IPS-NIHi7 (cell line): ENCODE measurements at regions not wholly inside any gene's neighbourhood (a gene's known extent, or its start where the extent isn't known, plus 50 kb on each side); places are given as distances from the start of the nearest gene placed in this dataset.
A peak's percentile ranks its signal among the peaks of the same experiment; 100 is the strongest.
"Not testable (repeated sequence)": the region's sequence is repeated elsewhere in the genome, so short reads cannot be mapped to it uniquely, and the experiment has no call there.

ENCODE experiments used
- DNase-seq: peaks from one replicate; pipeline ENCODE4 v3.0.0; 2012; ENCODE audit warnings: mixed read lengths; ENCODE audit errors: extremely low spot score

DNA sequence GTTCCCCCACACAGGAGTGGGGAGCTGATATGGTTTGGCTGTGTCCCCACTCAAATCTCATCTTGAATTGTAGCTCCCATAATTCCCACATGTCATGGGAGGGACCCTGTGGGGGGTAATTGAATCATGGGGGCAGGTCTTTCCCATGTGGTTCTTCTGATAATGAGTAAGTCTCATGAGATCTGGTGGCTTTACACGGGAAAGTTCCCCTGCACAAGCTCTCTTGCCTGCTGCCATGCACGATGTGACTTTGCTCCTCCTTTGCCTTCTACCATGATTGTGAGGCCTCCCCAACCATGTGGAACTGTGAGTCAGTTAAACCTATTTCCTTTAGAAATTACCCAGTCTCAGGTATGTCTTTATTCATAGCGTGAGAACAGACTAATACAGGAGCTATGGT, 347.0 kb upstream of the CDH5 start:
- not testable (repeated sequence) for DNase-seq

DNA sequence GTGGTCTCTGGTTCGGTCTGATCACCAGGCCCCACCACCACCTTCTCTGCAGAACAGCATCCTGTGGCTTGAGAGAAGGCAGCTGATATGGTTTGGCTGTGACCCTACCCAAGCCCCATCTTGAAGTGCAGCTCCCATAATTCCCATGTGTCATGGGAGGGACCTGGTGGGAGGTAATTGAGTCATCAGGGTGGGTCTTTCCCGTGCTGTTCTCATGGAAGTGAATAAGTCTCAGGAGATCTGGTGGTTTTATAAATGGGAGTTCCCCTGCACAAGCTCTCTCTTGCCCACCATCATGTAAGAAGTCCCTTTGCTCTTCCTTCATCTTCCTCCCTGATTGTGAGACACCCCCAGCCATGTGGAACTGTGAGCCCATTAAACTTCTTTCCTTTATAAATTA, 352.3 kb upstream of the CDH5 start:
- DNase-seq = no peak

DNA sequence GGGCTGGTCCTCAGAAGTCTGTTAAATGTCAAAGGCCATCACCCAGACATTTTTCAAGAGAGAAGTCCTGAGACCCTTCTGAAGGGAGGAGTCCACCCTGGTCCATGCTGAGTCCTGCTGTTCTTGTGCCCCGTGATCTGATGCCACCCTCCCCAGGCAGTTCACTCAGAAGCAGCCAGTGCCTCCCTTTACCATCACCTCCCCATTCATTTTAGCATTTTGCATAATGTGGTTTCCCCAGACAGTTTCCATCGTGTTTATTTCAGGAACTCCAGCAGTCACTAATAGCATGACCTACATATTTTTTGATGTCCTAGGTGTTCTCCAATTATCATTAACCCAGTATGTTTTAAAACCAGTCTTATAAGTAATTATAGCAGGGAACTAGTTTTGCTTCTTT, 353.0 kb upstream of the CDH5 start:
- no peak for DNase-seq

DNA sequence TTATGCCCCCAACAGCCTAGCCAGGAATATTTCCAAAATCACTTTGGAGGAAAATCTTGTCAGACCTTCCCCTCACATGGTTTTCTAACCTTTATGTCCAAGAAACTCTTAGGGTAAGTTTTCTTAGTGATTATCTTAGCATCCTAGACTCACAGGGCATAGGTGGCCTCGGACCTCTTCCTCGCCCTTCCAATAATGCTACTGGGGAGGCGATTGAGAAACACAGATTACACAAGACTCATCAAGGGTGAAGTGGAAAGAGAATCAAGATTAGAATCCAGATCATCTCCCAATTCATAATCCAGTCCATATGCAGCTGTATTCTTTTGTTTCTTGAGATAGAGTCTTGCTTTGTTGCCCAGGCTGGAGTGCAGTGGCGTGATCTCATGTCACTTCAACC, 358.4 kb upstream of the CDH5 start:
- no peak for DNase-seq

DNA sequence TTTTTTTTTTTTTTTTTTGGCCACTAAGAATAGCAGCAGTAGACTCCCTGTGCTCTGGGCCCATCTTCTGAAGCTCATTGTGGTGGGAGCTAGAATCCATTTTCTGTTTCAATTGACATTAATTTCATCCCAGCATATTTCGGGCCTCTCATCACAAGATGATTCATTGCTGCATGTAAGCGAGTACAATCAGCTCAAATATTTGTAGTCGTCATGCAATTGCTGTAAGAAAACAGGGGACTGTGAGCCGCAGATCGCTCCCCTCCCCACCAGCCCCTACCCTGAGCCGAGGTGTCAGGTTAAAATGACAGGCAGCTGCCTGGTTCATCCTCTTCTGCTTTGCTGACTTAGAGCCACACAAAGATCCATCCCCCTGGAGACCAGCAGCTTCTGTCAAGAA, 358.8 kb upstream of the CDH5 start:
- peak; percentile 28 for DNase-seq

DNA sequence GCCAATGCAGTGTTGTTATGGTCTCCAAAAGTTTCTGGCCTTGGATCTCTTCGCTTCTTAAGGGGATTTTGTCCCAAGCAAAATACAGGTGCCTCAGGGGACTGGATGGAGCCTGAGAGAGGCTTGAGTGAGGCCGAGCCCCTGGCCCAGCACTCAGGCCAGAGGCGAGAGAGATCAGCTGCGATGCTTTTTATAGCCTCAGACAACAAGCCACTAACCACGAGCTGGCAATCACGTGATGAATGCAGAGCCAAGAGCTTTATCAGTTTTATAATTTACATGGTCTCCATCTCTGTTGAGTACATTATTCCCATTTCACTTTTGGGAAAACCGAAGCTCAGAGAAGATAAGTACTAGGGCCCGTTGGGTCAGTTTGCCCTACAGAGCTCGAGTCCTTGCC, 360.0 kb upstream of the CDH5 start:
- no peak for DNase-seq

DNA sequence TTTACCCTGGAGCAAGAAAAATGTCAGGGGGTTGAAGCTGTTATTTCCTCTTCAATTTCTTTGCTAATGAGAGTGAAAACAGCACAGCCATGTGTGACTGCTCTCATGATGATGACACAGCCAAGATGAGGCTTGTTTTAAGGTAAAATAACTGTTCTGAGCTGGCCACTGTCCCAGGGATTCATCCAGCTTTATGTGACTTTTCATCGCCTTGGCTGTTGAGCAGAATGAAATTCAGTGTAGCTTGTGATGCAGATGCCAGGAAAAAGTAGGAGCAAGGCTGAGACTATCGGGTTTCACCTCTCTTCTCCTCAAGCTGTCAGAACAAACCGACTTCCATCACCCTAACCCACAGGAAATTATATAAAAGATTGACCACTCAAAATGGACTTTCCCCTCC, 361.8 kb upstream of the CDH5 start:
- no peak for DNase-seq

DNA sequence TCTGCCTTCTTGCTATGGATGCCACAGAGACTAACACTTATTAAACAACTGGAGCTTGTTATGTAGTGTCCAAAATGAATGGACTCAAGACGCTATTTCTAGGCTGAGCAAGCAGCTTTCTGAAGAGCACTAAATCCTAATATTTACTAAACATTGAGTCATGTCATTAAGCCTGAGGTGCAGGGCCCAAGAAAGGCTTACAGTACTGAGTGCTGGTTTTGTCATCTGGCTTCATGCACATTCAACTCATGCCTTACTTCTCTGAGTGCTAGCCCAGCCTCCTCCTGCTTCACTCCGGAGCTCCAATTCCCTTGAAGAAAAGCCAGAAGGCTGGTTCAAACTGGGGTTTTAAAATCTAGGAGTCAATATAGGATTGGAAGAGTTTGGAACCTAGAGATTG, 363.3 kb upstream of the CDH5 start:
- no peak for DNase-seq

DNA sequence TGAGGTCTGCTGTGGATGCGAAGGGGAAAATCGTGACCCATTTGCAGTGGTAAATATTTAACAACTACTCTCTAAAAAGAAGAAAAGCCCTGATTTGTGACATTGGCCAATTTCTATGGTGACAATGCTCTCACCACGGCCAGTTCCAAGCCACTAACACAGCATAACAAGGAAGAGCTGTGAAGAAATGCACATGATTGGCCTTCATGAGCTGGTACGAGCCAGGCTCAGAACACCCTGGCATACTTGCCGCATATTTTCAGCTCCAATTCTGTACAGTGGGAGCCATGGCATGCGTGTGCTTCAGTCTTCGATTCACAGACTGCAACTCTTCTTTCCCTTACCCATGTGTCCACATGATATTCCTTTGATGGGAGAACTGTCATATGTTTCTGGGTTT, 363.9 kb upstream of the CDH5 start:
- no peak for DNase-seq

DNA sequence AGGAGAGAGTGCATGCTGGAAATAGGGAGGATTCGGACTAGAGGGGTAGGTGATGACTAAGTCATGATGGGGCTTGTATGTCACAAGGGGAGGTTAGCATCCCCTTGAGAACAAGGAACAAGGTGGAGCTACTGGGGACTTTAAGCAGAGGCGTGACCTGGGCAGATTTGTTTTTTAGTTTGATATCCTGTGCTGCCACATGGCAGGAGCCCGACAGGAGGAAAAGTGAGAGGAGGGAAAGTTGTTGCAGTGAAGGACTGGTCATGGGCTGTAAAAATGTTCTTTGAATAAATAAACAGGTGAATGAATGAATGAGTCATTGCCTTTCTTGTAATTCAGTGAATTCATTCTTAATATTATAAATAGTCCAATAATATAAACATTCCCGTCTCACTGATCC, 365.1 kb upstream of the CDH5 start:
- no peak for DNase-seq

DNA sequence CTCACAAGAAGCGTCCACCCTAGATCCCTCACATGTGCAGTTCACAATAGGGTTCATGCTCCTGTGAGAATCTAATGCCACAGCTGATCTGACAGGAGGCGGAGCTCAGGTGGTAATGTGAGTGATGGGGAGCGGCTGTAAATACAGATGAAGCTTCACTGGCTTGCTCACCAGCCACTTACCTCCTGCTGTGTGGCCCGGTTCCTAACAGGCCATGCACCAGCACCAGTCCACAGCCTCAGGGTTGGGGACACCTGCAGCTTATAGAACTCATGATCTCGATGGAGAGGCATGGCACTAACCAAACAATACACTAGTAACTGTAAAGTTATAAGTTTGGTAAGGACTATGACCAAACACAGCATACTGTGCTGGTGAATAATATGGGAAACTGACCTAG, 368.0 kb upstream of the CDH5 start:
- no peak for DNase-seq

DNA sequence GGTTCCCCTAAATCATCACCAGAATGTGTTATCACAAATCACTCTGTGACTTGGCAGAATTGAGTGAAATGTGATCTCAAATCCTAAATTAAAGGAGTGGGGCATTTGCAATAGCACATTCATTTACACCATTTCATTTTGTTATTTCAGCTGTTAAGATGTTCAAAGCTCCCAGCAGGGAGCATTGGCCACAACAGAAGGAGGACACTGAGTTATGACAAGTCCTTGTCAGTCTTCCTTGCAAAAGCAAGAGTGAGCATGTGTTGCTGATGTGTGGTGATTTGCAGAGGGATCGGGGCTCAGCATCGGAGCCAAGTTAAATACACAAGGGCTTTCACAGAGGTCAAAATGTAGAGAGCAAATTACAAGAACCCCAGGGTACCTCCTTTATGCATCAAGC, 372.2 kb upstream of the CDH5 start:
- DNase-seq = no peak

DNA sequence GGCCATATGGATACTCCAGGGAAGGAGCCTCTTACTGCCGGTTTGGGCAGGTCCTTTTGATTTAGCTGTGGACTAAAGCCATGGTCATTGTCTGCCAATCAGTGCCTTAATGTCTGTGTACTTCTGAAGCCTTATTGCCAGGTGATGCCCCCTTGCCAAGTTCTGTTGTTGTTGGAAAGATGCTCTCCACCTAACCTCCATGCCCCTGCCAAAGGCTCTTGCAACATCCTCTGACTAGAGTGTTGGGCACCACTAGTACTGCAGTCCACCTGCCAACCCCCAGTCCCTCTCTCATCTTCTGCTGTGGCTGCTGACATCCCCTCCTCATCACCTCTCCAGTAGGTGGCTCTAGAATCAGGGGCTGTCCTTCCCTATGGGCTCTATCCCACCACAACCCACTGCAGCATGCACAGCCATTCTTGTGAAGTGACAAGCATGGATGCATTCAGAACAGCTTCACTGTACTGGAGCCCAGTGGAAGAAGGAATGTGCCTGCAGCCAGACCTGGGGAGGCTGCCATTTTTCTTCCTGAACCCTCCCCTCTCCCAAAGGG, 375.3 kb upstream of the CDH5 start:
- peak; percentile 64 for DNase-seq

DNA sequence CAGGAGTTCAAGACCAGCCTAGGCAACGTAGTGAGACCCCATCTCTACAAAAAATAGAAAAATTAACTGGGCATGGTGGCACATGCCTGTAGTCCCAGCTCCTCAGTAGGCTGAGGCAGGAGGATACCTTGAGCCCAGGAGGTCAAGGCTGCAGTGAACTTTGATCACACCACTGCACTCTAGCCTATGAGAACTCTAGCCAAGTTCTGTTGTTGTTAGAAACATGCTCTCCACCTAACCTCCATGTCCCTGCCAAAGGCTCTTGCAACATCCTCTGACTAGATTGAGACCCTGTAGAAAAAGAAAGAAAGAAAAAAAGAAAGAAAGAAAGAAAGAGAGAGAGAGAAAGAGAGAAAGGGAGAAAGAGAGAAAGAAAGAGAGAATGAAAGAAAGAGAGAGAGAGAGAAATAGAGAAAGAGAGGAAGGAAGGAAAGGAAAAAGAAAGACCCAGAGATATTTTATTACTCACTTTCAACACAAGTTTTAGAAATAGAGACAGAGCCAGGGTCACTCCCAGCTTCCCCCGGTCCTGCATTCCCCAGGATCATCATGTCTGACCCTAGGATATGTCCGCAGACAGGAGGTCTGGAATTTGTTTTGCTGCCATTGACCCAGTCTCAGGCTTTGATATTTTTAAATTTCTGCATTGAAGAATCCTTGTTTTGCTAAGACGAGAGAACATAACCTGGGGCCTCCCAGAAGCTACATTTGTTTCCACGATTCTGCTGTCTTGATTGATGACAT, 376.5 kb upstream of the CDH5 start:
- no peak for DNase-seq

DNA sequence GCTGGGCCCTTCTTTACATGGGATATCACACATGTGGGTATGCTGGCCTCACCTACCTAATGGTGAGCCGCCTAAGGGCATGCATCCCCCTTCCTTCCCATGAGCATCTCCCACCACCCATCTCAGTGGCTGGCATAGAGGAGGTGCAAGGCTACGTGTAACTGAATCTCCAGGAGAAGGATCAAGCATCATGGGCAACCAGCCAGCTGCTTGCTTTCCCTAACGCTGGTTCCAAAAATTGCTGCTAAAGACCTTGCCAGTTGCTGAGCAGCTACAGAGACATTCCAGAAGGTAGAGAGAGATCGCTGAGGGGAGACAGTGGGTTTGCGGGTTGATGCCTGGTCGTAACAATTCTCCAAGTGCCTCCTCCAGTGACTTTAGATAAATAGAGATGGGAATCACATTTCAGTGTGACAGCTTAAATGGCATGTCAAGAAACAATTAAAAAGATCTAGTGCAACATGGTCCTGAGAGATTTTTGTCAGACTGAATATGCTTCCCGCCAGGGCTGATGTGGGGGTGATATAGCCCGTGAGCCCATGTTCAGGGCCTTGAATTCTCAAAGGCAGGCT, 378.4 kb upstream of the CDH5 start:
- no peak for DNase-seq

DNA sequence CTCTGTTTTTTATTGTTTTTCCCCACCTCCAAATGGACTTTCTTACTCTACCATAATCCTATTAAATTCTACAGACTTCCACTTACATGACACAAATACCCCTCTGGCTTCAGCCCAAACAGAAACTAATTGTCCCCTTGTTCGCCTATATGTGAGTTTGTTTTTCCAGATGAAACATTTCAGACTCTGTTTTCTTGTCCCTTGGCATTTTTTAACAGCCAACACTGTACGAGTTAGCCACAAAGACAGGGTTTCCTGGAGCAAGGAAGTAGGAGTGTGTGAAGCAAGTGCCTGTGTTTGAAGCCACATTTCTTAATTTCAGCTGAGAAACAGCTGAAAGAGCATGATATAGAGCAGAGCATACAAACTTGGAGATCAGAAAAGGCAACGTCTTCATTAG, 382.2 kb upstream of the CDH5 start:
- no peak for DNase-seq

DNA sequence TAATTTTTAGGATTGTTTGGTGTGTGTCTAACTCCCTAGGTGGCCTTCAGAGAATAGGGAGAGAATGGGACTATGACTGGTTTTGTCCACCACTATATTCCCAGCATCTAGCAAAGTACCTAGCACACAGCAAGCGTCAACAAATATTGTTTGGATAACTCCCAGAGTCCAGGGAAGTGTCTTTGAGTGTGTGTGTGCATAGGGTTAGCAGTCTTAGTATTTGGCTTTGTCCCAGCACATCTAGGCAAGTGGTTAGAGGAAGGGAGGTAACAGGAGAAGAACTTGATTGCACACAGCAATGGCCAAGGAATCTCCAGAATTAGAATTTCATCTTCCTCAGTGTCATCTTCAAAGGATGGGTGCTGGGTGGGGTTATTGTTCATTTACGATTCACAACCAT, 385.4 kb upstream of the CDH5 start:
- DNase-seq = no peak

DNA sequence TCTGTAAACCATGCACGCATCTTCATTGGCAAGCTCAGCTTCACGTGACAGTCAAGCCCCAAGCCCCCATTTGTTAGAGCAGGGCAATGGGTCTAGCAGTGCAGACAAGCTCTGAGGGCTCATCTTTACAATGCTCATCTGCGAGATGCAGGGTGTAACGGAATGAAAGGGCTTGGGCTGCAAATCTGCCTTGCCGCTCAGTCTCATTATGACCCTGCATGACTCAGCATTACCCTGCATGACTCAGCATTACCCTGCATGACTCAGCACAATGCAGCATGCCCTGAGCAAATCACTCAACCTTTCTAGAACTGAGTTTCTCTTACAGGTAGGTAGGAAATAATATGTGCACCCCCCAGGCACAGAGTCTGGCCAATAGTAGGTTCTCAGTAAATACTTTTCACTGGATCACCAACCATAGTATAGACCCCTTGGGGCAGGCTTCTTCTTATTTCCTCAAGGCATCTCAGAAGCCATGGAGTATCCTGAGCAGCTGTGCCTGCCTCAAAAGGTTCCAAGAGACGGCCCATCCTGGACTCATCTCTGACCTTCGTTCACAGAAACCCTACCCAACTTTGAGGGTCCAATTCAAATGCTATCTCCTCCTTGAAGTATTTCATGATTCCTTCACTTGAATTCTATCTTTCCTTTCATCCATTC, 391.3 kb upstream of the CDH5 start:
- no peak for DNase-seq

DNA sequence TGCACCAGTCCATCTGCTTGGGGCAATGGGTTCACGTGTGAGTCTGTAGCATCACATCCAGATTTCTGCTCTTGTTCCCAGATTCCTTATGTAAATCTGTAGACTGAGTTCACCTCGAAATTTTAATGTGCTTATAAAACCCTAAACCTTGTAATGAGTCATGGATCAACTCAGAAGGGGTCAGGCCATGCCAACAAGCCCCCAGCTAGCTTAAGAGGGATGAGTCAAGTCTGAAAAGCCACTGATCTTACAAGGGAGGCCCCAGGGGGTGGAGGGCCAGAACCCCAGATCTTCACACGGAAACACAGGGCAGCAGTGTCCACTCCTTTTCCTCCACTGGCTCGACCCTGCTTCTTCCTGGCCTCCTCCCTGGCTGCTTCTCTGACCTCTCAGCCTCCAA, 399.1 kb upstream of the CDH5 start:
- DNase-seq = no peak

DNA sequence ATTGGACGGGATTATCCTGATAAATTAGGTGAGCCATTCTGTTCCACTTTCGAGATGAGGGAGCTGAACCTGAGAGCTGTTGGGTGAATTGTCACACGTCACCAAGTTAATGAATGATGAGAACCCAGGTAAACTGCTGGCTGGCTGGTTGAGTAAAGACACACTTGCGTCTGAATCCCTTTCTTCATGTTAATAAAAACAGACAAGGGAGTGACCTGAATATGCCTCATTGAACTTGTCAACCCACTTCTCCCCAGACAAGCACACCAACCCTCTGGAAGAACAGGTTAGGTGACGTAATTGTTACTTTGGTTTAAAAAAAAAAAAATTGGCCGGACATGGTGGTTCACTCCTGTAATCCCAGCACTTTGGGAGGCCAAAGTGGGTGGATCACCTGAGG, 400.9 kb upstream of the CDH5 start:
- DNase-seq = no peak

DNA sequence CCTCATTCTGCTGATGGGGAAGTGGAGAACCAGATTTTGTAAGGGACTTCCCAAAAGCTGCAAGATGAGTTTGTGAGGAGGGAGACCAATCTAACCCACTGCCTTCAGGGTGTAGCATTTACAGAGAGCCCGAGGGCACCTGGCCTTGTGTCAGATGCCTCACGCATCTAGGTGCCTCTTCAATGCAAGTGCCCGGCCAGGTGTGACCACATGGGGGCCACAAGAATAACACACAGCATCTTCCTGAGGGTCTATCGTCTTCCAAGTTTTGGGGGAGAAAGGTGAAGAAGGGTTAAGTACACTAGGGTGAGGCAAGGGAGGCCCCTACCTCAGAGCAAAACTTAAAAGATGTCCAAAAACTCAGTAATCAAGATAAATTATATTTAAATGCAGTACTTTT, 401.7 kb upstream of the CDH5 start:
- no peak for DNase-seq

DNA sequence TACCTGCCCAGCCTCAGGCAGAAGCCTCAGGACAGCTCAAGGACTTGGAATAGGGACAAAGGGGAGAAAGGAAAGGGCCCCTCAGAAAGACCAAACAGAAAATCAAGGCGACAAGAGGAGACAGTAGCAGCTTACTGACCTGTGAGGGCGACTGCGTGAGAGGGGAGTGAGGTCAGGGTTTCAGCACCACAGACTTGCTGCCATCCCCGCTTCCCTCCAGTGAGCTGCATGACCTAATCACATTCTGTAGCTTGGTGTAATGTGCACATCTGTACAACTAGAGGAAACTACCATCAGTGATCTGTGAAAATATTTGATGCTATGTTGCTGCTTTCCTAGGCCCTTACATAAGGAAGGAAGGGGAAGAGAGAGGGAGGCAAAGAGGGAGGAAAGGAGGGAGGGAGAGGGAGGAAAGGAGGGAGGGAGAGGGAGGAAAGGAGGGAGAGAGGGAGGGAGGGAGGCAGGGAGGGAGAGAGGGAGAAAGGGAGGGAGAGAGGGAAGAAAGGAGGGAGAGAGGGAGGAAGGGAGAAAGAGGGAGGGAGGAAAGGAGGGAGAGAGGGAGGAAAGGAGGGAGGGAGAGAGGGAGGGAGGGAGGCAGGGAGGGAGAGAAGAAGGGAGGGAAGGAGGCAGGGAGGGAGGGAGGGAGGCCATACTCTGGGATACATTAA, 404.9 kb upstream of the CDH5 start:
- no peak for DNase-seq

DNA sequence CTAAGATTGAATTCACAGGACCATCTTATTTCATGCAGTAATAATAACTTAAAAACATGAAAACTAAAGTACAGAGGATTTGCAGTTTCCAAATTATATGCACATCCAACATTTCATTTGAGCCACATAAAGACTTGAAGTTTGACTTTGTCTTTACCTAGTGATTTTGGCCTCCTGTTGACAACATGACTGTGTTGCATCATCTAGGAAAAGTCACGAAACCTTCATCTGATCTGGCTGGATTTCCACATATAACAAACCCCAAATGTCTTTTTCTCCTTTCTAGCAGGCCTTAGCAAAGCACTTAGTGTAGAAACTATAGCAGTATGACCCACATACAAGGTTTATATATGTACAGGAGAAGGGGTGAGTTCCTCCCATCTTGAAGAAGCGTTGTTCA, 406.5 kb upstream of the CDH5 start:
- no peak for DNase-seq
